NCI-H526 (cell line): ENCODE measurements at regions not wholly inside any gene's neighbourhood (a gene's known extent, or its start where the extent isn't known, plus 50 kb on each side); places are given as distances from the start of the nearest gene placed in this dataset.

ENCODE experiments used
- DNase-seq, 2 experiments: peaks; one replicate each; lab custom pipeline; 2025; lab: John Stamatoyannopoulos, UW

GRCh38 chr18:73316513-73316912 lies 448.7 kb upstream of the NETO1 start:
- no peak for DNase-seq

- no peak for DNase-seq
Measured at GRCh38 chr18:73315381-73315780, 447.6 kb upstream of the NETO1 start.

DNA sequence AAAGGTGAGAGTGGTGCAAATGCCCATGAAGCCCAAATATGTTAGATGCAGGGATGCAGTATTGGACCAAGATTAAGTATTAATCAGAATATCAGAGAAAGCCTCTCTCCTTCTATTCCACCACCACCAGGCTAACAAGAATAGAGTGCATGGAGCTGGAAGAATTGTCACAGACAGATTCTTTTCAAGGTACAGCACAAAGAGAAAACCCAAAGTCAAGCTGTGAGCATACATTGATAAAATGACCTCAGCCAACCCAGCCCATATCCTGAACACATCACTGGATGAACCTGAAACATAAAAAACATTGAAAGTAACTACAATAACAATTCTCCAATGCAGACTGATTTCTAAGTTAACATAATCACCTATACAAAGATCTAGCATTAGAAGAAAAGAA lies 445.7 kb upstream of the NETO1 start:
- DNase-seq = no peak

GRCh38 chr18:73296686-73297085 lies 428.9 kb upstream of the NETO1 start:
- no peak for DNase-seq

GRCh38 chr18:73292156-73292555 lies 424.4 kb upstream of the NETO1 start:
- no peak for DNase-seq

GRCh38 chr18:73288813-73289212 lies 421.0 kb upstream of the NETO1 start:
- no peak for DNase-seq

- DNase-seq = no peak
Measured at GRCh38 chr18:73286584-73286983, 418.8 kb upstream of the NETO1 start.

DNA sequence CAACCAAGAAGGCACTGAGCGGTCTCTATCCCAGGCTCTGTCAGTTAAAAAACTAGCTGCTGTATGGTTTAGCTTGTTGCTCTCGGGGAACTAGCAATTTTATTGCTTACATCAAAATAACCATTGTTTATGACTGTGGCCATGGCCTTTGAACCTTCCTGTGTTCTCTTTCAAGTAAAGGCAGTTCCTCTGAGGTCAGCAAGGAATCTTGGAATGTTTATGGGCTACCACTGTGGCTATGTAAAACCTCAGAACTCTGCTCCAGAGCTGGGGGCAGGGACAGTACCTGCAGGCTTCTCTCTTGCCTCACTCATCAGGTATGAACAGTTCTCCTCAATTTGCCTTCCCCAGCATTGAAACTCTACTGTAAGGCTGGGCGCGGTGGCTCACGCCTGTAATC lies 416.0 kb upstream of the NETO1 start:
- no peak for DNase-seq

GRCh38 chr18:73283032-73283431 lies 415.2 kb upstream of the NETO1 start:
- no peak for DNase-seq

DNA sequence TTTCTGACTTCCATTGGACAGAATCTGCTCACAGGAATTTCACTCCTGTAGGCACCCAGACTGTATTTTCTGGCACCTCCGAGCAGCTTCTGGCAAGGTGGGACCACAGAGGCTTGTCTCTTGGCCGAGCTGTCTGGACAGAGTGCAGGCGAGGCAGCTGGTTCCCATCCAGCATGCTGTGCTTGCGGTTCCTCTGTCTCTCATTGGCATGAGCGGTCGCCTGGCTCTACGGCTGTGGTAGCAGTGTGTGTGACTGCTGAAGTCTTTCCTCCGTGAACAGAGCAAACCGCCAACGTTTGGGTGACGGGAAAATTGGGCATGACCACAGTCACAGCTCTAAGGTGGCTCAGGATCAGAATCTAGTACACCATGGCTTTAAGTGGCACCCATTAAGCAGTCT lies 411.7 kb upstream of the NETO1 start:
- DNase-seq = no peak

GRCh38 chr18:73274812-73275621 lies 407.2 kb upstream of the NETO1 start:
- DNase-seq = no peak

DNA sequence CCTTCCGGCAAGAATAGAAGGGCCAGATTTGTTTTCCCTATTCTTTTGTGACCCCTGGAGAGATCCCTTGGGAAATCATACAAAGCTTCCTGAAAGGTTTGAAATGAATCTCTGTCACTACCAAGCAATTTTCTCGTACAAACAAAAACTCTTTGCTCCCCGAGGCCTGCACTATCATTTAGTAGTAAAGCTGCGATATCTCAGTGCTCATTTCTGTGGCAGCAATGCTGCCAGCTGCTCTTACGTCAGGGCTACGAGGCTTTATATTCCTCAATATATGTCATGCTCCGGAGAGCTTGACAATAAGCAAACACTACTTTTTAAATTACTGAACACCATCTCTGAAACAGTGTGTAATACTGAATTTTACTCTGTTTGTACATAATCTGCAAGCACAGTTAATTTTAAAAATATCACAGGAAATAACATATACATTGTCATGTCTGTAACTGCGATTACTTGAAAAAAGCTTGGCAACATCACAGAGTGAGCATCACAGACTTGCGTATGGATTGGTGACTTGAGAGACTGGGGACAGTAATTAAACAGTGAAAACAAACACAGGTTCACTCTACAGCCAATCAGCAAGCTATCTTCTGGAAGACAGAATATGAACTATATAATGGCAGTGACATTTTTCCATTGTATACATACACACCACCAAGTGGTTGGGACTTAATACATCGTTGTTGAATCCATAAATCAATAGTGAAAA lies 403.3 kb upstream of the NETO1 start:
- no peak for DNase-seq

DNA sequence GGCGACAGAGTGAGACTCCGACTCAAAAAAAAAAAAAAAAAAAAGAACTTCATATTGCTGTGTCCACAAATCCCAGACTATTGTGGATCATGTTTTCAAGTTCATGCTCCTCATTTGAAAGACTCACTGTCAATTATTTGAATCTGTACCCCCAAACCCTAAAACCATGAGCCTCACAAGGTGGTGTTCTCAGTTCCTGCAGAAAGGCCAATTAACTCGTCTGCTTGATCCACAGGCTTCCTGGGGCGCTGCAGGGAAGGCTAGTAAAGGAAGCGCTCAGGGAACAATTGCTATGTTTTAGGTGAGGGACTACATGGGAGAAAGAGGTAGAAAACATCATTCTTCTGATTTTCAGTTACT lies 396.8 kb upstream of the NETO1 start:
- no peak for DNase-seq

GRCh38 chr18:73261923-73262322 lies 394.1 kb upstream of the NETO1 start:
- no peak for DNase-seq

DNA sequence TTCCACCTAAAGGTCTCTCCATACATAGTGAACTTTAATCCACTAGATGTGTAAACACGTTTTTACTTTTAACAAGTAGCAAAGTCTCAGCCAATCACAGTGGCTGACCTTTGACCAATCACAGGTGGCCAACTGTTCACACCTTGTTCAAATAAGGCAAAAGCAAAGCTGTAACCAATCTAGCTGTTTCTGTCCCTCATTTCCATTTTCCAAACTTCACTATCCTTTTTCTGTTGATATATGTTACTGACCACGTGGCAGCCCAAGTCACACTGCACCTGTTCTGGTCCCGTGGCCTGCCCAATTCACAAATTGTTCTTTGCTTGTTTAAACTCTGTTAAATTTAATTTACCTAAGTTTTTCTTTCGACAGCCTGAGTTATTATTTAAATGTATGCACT lies 393.5 kb upstream of the NETO1 start:
- DNase-seq = no peak

- DNase-seq = no peak
Measured at GRCh38 chr18:73258375-73259087, 390.7 kb upstream of the NETO1 start.

GRCh38 chr18:73254564-73254963 lies 386.8 kb upstream of the NETO1 start:
- no peak for DNase-seq

DNA sequence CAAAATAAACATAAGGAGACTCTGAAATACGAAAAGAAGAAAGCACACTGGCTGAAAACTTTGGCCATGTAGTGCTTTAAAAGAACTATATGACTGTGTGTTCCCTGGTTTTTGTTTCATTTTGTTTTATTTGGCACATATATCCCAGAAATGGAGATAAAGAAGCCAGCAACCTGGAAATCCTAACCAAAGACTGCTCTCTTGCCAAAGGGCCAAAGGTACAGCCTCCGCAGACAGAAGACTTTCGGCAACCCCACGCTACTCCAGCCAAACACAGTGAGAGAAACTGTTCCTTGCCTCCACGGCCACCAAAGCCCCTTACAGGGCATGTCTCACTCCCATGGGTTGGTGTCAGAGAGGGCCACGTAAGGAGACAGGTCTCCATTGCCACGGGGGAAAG lies 381.2 kb upstream of the NETO1 start:
- DNase-seq = no peak

DNA sequence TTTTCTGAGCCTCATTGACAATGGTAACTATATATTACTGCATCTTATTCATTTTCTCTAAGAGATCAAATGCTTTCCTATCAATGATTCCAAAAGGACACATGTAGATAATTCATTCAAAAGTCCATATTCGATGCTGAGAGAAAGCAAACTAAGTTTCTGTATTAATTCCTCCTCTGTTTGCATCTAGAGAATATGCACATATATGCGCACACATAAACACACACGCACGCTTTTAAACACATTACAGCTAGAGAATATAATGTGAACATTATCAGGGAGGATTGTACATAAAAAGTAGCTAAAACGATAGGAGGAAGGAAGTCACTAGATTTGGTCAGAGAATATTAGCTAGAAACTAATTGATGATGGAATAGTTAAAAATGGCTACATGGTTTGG lies 379.0 kb upstream of the NETO1 start:
- no peak for DNase-seq

DNA sequence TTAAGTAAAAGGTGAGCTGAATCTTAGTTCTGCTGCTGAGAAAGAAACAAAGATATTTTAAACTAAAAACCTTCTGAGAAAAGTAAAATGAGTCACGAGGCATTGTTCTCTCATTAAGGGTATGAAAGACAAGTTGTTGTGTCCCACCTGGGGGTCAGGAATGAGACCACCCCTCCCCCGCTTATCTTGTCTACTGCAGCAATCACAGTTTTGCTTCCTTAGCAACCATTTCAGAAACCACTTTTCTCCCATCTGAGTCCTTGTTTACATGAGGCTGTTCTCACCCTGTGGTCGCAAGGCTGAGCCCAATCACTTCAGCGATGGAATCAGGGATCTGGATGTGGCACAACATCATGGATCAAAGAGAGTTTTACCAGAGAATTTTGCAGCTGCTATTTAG lies 377.6 kb upstream of the NETO1 start:
- DNase-seq = no peak

GRCh38 chr18:73244401-73244800 lies 376.6 kb upstream of the NETO1 start:
- DNase-seq = no peak

GRCh38 chr18:73240899-73241298 lies 373.1 kb upstream of the NETO1 start:
- no peak for DNase-seq

- DNase-seq = no peak
Measured at GRCh38 chr18:73235921-73236320, 368.1 kb upstream of the NETO1 start.
